Stimulated activated CD4-positive, alpha-beta T cell treated with anti-CD3 and anti-CD28 coated beads, Interleukin-4, amount 100 ng/mL, for 48 hours (primary cell): ENCODE measurements at regions not wholly inside any gene's neighbourhood (a gene's known extent, or its start where the extent isn't known, plus 50 kb on each side); places are given as distances from the start of the nearest gene placed in this dataset.

Experiments
- DNase-seq, 2 donors: peaks; one replicate each; pipeline ENCODE4 v3.0.0-alpha.2; 2020; ENCODE audit warnings: low read depth in 2 of 2

DNA sequence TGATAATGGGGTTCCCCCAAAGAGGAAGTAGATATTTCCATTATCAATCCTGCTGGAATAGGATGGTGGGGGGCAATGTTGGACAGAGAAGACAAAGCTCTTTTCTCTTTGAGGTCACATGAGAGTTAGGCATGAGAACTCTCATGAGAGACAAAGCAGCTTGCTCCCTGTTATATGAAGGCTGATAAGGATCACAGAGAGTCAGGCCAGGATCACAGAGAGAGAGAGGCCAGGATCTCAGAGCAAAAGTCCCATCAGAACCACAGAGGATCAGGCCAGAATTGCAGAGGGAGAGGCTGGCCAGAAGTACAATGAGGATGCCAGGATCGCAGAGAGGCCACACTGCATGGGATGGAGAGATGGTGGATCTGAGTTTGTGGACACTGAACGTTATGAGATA, 457.1 kb downstream of the LPIN1 start:
- no peak for DNase-seq

DNA sequence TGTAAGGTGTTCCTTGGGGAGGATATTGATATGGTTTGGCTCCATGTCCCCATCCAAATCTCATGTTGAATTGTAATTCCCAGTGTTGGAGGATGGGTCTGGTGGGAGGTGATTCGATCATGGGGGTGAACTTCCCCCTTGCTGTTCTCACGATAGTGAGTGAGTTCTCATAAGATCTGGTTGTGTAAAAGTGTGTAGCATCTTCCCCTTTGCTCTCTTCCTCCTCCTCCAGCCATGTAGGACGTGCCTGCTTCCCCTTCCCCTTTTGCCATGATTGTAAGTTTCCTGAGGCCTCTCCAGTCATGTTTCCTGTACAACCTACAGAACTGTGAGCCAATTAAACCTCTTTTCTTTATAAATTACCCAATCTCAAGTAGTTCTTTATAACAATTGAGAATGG, 458.7 kb downstream of the LPIN1 start:
- DNase-seq: no peak

DNA sequence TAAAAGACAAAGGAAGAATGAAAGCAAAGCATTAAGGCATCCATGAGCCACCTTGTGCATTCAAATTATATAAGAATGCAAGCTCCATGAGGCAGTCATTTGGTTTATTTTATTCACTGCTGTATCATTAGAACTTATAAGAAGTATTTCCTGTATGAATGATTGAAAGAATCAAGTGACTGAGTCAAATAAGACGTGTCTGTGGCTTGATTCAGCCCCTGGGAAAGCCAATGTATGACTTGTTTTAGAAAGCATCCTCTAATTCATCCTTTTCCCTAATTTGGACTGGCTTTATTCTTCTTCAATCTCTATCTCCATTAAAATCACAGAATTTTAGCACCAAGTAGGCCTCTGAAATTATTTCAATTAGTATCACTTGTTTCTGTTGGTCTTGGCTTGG, 461.1 kb downstream of the LPIN1 start:
- DNase-seq: no peak

DNA sequence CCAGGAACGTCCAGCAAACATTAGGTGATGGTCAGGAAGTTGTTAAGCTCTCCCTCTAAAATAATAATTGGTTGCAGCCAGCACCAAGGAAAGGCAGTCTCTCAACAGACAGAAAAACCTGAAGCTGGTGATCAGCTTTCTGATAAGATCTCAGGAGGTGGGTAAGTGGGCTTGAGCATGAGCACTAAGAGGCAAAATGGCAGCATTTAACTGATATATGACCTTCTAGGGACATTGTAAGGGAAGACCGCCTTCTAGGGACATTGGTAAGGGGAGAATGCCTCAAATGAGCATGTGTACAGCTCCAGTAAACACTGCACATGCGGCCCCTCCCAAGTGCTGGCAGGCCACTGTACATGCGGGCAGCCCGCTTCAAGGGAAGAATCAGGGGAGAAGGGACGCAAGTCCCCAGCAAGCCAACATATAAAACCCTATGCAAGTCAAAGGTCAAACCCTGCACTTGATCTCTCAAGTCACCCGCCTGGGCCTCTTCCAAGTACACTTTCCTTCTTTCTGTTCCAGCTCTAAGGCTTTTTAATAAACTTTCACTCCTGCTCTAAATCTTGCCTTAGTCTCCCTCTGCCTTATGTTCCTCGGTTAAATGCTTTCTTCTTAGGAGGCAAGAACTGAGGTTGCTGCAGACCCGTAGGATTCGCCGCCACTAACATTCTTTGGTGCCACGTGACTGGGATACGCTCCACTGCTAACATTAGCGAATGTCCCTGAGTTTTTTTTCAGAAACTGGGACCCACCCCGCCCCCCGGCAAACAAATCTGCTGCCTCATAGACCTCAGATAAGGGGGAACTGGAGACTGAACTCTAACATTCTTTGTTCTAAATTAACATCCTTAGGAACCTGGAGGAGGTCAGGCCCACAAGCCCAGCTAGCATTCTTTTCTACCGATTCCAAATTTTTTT, 463.8 kb downstream of the LPIN1 start:
- no peak for DNase-seq

DNA sequence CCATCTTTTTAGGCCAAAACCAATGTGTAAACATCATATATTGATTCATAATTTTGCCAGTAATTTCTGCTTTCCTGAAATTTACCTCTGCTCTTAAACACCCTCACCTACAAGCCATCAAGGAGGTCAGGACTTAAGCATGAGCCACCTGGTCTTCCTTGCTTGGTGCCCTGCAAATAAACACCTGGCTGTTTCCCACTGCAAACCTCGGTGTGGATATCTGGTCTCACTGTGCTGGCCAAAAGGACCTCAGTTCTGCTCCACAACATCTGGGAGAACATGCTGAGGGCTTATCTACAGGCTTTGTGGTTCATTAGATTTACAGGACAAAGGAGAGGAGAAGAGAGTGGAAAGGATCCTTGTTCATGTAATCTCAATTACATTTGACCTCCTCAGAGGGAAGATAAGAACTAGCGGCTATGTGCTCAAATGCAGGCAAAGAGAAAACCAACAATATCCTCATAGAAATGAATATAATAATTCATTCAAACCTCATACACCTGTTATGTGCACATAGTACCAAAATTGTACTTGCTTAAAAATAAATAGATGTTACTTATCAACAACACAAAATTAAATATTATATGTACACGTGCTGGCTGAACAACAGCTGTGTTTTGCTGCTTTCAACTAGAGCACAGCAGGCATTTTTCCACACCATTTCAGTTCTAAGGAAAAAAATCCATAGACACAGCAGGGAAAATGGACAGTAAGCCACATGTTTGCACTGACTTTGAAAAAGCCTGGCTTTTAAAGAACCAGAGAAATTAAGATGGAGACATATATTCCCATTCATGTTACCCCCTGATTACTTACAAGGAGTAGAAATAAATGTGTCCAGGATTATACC, 465.1 kb downstream of the LPIN1 start:
- no peak for DNase-seq

DNA sequence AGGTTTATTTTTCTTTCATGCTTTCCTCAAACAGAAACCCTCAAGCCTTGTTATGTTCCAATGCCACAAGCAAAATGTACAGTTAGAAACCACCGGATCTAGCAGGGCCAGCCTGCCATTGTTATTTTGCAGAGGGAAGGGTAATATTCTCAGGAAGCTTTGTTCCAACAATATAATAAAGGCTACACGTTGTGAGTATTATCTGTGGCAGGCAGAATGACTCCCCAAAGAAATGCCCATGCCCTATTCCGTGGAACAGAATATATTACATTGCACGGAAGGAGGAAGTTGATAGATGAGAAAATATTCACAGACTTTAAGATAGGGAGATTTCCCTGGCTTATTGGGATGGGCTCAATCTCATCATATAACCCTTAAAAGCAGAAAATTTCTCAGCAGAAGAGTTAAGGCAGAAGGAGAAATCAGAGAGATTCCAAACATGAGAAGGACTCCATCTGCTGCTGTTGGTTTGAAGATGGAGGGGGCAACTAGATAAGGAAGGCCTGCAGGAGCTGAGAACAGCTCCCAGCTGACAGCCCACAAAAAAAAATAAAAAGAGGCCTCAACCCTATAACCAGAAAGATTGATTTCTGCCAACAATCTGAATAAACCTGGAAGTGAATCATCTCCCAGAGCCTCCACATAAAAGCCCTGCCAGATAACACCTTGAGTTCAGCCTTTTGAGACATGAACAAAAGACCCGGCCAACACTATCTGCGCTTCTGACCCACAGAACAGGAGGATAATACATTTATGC, 466.6 kb downstream of the LPIN1 start:
- no peak for DNase-seq

DNA sequence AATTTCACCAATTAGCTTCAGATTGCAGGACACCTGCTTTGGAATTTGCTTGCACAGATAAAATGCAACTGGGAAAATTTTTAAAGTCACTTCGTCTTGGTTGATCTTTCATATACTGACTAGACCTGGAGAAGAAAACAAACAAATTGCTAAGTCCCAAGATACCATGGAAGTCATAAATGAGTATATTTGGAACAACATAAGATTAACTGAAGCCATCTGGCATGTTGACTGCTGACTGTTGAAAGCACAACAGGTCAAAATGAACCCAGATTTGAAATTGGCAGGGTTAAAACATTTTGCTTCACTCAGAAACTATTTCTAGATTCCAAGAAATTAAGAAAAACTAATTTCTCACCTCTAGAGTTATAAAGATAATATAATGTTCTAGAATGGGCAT, 470.7 kb downstream of the LPIN1 start:
- DNase-seq: no peak

DNA sequence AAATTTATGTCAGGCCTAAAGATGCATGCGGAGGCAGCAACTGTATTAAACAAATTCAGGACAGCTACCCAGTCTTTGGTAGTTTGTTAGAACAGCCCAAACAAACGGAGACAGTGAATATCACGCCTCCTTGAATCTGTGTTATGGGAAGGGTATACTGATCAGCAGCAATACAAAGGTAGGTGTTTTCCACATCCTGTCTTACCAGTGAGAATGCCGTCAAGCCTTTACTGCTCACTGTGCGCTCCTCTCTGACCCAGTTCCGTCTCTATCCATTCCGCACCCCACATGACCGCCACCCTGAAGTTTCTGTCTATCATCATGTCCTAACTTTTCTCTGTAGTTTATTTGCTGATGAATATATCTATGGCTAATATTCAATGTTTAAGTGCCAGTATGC, 473.3 kb downstream of the LPIN1 start:
- no peak for DNase-seq

DNA sequence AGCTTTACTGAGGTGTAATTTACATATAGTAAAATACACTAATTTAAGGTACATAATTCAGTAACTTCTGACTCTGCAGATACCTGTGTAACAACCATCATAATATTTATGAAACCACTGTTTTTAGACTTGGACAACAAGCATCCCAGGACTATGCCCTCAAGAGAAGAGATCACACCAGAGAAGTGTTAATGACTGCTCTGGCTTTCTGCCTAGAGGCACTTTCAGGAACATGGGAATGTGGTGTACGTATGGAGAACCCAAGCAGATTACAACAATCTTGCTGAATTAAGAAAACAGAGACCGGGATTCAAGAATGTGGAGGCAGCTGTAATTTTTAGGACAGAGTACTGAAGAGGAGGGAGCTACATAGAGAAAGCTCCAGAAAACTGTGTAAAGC, 475.2 kb downstream of the LPIN1 start:
- no peak for DNase-seq

DNA sequence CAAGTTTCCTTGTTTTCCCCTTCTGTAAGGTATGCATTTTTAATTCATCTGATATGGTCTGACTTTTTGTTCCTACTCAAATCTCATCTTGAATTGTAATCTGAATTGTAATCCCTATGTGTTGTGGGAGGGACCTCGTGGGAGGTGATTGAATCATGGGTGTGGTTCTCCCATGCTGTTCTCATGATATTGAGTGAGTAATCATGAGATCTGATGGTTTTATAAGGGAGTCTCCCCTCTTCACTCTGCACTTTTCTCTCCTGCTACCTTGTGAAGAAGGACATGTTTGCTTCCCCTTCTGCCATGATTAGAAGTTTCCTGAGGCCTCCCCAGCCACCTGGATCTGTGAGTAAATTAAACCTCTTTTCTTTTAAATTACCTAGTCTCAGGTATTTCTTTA, 476.1 kb downstream of the LPIN1 start:
- DNase-seq: no peak

DNA sequence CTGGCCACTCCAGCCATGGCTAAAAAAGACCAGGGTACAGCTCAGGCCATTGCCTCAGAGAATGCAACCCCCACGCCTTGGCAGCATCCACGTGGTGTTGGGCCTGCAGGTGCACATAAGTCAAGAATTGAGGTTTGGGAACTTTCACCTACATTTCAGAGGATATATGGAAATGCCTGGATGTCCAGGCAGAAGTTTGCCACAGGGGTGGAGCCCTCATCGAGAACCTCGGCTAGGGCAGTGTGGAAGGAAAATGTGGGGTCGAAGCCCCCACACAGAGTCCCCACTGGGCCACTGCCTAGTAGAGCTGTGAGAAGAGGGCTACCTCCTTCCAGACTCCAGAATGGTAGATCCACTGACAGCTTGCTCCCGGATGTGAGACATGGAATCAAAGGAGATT, 477.3 kb downstream of the LPIN1 start:
- no peak for DNase-seq

DNA sequence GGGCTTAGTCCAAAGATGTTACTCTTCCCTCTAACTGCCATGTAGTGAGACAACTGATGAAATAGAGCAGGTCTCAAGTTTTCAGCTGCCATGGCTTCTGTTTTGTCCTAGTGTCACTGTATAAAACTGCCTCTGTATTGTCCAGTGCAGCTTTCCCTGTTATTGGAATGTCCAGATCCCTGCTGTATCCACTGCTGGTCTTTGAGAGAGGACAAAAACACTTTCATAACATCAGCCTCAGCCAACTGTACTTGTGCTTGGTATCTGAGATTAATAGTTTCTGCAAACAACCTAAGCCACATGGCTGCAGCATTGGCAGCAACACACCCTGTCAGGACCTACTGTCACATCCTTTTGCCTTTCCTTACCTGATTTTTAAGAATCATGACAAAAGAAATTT, 480.2 kb downstream of the LPIN1 start:
- no peak for DNase-seq

DNA sequence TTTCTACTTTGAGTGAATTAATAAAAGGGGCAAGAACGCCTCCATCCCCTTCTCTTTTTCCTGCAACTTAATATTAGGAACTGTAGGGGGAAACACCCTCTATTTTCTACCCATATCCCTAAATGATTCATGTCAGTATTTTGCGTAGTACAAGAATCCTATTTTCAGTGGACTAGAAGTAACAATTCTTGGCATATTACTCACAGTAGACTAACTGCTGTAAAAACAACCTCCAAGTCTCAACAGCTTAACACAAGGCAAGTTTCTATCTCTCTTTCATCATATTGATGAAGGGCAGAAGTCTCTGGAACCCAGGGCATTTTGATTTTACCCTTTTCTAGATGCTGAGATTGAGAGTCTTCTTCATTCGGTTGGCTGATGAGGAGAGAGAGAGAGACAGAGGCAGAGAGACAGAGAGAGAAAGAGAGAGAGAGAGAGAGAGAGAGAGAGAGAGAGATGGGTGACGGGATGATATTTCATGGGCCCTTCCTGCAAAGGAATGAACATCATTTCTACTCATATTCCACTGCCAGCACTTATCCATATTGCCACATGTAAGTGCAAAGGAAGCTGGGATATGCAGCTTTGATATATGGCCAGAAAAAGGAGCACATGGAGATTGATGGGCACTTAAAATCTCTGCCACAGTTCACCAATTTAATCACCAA, 481.6 kb downstream of the LPIN1 start:
- no peak for DNase-seq

DNA sequence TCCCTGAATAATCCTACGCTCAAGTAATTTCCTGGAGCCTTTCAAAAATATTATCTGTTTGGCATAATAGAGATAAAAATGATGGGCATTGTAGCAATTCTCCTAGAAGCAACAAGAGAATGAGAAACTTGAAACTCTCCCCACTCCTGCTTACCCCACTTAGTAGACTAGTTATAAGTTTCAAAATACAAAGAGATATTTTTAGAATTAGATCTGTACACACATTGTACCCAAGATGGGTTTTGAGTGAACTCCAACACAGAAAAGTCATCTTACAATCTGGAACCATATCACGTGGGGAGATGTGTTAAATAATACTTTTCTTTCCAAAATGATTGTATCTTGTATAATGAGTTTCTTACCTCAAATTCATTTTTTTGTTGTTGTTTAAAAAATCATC, 484.9 kb downstream of the LPIN1 start:
- no peak for DNase-seq

DNA sequence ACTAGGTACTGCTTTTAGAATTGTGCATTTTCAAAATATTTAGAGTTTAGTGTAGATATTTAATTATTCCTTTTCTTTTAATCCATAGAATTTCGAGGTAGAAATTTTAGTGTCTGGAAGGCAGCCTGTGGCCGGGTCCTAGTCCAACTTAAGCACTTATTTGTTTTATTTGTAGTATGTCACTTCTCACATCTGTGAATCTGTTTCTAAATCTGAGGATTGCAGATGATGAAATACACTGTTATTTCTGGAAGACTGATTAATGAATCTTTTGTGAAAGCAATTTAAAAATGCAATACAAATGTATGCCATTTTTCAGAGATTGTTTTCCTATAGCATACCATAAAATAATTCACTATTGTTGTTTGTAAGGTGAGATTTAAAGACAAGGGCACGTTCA, 483.9 kb upstream of the TRIB2 start:
- DNase-seq: no peak

DNA sequence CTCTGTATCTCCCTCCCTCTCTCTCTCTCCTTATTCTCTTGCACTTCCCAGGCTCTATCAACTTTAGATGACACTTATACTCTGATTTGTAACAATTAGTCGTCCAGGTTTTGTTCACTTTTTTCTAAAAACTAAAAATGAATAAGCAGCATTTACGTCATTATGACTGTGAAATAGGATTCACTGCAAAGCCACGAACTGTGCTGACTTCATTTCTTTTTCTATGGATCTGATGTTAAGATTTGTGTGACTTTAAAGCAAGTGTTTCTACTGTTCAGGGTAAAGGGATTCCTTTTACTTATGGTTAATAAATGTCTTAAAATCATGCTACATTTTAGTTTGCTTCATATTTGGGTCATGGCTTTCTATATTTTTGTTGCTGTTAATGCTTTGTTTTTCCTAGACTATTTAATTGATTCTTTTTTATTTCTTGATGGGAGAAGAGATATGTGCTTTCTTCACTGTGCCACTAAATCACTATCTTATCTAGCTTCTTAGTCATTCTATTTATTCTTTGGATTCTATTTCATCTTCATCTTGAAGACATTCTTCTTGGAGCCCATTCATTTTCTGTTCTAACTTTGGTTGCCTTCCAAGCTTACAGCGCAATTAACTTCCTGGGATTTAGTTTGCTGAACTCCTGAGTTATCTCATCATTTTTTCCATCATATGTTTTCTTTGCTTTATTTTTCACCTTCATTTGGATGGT, 480.4 kb upstream of the TRIB2 start:
- DNase-seq: no peak

DNA sequence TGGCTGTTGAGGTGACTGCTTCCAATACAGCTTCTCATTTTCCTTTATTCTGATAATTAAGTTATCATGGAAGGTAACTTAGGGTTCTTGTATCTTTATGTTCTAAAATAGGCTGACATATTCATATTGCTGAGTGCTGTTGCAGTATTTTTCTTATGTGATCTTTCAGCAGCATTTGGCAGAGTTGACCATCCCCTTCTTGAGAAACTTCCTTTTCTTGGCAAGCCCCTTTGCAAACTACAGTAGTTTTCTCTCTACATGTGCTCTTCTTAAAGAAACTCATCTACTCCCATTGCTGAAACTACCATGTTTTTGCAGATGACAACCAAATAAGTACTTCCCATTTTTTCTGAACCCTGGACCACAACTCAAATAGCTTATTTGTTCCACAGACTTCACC, 476.5 kb upstream of the TRIB2 start:
- no peak for DNase-seq

DNA sequence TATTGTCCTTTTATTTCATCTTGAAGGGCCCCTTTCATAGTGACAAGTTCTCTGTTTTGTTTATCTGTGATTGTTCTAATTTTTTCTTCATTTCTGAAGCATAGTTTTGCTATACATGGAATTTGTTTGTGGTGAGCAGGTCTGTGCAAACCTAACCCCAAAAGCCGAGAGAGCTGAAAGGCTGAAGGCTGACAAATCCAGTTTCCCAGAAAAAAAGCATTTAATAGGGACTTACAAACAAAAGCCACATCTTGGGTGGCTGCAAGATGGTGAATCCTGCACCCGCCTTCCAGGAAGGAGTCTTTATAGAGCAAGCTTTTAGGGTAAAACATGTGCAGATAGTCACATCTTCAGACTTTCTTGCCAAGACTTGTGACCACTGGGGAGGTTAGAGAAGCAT, 473.4 kb upstream of the TRIB2 start:
- DNase-seq: no peak

DNA sequence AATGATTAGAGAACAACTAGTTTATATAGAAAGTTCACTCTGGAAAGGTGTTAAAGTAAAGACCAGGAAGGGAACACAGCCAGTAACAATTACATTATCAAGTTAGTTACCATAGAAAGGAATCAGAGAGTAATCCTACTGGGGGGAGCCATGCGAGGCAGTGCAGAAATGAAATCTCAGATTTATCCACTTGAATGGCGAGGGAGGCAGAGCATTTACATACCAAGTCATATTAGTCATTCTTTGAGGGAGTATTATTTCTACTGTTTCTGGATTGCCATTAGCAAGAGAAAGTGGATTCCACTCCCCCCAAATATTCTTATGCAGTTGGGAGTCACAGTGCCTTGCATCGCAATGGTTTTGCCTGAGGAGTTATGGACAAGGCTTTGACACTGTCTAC, 472.7 kb upstream of the TRIB2 start:
- no peak for DNase-seq

DNA sequence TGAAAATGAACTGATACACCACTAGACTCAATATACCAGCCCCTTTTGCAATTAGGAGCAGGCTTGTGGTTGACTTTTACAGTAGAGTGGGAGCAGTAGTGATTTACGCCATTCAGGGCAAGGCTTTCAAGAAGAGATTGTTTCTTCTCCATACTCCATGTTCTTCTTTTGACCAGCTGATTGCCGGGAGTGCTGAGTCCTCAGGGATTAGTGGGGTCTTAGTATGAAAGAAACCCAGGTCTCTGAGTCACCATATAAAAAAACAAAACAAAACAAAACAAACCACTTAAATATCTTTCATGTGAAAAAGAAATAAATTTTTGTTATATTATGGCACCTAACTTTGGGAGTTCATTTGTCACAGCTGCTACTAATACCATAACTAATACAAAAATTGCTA, 465.6 kb upstream of the TRIB2 start:
- no peak for DNase-seq

DNA sequence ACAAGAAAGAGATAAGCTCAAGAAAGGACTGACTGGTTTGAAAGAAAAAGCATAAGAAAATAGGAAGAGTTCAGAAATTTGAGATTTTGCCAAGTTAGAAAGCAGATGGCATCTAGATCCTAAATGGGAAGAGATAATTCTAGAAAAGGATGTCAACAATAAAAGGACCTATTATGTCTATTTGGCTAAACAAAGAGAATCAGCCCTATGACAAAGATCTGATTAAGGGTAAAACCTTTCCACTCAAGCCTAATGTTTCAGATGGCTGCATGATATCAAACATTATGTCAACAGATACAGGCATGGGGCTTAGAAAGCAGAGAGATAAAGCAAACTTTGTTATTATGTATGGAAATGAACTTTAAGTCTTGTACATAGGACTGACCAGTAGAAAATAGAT, 465.0 kb upstream of the TRIB2 start:
- DNase-seq: no peak
